ENCODE measurements at regions not wholly inside any gene's neighbourhood (a gene's known extent, or its start where the extent isn't known, plus 50 kb on each side); places are given as distances from the start of the nearest gene placed in this dataset.

- H2BK15ac ChIP-seq (ENCODE audit: low read depth, low read length) = no peak overlapping the region
- no CpG with 5 or more reads among the region's 2 CpGs for WGBS (ENCODE audit: extremely low coverage, insufficient read length, low lambda C conversion rate)
- no peak overlapping the region for H3K18ac ChIP-seq (ENCODE audit: insufficient read length, low read depth, low read length)
- DNase-seq = no peak
- H3K9me3 ChIP-seq (ENCODE audit: control insufficient read depth, low read depth, low read length) = no peaks in the 10 kb centered on the region
- Mint-ChIP-seq H3K36me3 (ENCODE audit: insufficient read depth in 1 of 3, low read depth in 3 of 3) (peaks cover 0 to 12% (median 12%) of the 10 kb centered on the region in 3 experiments; a peak in 6 of 7 replicates), H3K9me3 (no peaks in the 10 kb centered on the region), H3K27me3 (ENCODE audit: low read depth) (no peaks in the 10 kb centered on the region), H3K4me3 (no peak overlapping the region), H3K27ac (0 out of 7 replicates have a peak overlapping the region, but pooled peaks of 1 of the 3 experiments have one; percentile 15), H3K4me1 (peaks cover 6 to 13% of the 10 kb centered on the region in 2 experiments; a peak in 2 of 4 replicates)
- H2BK20ac ChIP-seq (ENCODE audit: low read depth, low read length, poor library complexity, severe bottlenecking) = no peak overlapping the region
- H4K20me1 ChIP-seq (ENCODE audit: control insufficient read depth, insufficient read depth, insufficient read length) = no peaks in the 10 kb centered on the region
- H3K79me2 ChIP-seq (ENCODE audit: insufficient read depth, low read length) = no peaks in the 10 kb centered on the region
- H2BK12ac ChIP-seq (ENCODE audit: insufficient read length, low read depth, low read length) = no peak overlapping the region
- no peak overlapping the region for H3K23ac ChIP-seq (ENCODE audit: insufficient read length, low read depth, low read length)
- no peaks in the 10 kb centered on the region for H3K27me3 ChIP-seq (ENCODE audit: insufficient read depth, low read length)
- H4K8ac ChIP-seq (replicated peaks; ENCODE audit: insufficient read length, low read depth, low read length) = no peak overlapping the region
- no peak overlapping the region for H3T11ph ChIP-seq (ENCODE audit: low read length)
- H3K4me1 ChIP-seq (ENCODE audit: insufficient read depth, low read length) = no peaks in the 10 kb centered on the region
- no peak overlapping the region for H3K9ac ChIP-seq (ENCODE audit: extremely low read depth, insufficient read length, low read length)
- no peak overlapping the region for H3K56ac ChIP-seq (ENCODE audit: insufficient read length, low read depth, low read length)
- TF ChIP-seq CTCF (conservative IDR thresholded peaks at IDR 0.05) = no peak
- no peak overlapping the region for H3K14ac ChIP-seq (ENCODE audit: insufficient read depth, low read length)
- H2AK5ac ChIP-seq (ENCODE audit: insufficient read length, low read length) = no peak overlapping the region
- H4K91ac ChIP-seq (ENCODE audit: insufficient read length, low read depth, low read length) = no peak overlapping the region
- H2AFZ ChIP-seq (ENCODE audit: low read length) = no peak overlapping the region
- no peaks in the 10 kb centered on the region for H3K23me2 ChIP-seq (ENCODE audit: insufficient read length, low read depth, low read length, poor library complexity, severe bottlenecking)
- no peak overlapping the region for H3K4me2 ChIP-seq (ENCODE audit: insufficient read depth, insufficient read length, low read length)
- no peak overlapping the region for H2BK120ac ChIP-seq (ENCODE audit: low read depth, low read length, poor library complexity, severe bottlenecking)
- no peak overlapping the region for H3K27ac ChIP-seq (ENCODE audit: insufficient read length, low read depth, low read length)
- no peaks in the 10 kb centered on the region for H3K79me1 ChIP-seq (ENCODE audit: insufficient read depth, low read depth, low read length, poor library complexity, severe bottlenecking)
- H3K4ac ChIP-seq (ENCODE audit: low read depth, low read length) = no peak overlapping the region
- no peak overlapping the region for H4K5ac ChIP-seq (ENCODE audit: insufficient read length, low read depth, low read length)
- H2BK5ac ChIP-seq (ENCODE audit: insufficient read length, low read length) = no peak overlapping the region
Measured at GRCh38 chr18:23352042-23352441, 101.0 kb upstream of the RIOK3 start.
